ENCODE measurements at regions not wholly inside any gene's neighbourhood (a gene's known extent, or its start where the extent isn't known, plus 50 kb on each side); places are given as distances from the start of the nearest gene placed in this dataset.
"Not testable (repeated sequence)": the region's sequence is repeated elsewhere in the genome, so short reads cannot be mapped to it uniquely, and the experiment has no call there.

- intact Hi-C loops (cut with micrococcal nuclease) = no loop called here
Measured at GRCh38 chr11:92035488-92035887, 189.1 kb upstream of the FAT3 start.

- intact Hi-C loops (cut with micrococcal nuclease) = not testable (repeated sequence)
Measured at GRCh38 chr11:92027136-92027535, 197.5 kb upstream of the FAT3 start.

GRCh38 chr11:92026664-92027063 is 198.0 kb upstream of the FAT3 start:
- intact Hi-C loops (cut with micrococcal nuclease) = no loop called here

- intact Hi-C loops (cut with micrococcal nuclease) = no loop called here
Measured at GRCh38 chr11:92024788-92025187, 199.8 kb upstream of the FAT3 start.

GRCh38 chr11:92022499-92022898 is 202.1 kb upstream of the FAT3 start:
- intact Hi-C loops (cut with micrococcal nuclease) = no loop called here

GRCh38 chr11:92018332-92018731 is 206.3 kb upstream of the FAT3 start:
- intact Hi-C loops (cut with micrococcal nuclease) = no loop called here

GRCh38 chr11:92008249-92008648 is 216.4 kb upstream of the FAT3 start:
- intact Hi-C loops (cut with micrococcal nuclease) = no loop called here

GRCh38 chr11:92002568-92002967 is 222.1 kb upstream of the FAT3 start:
- intact Hi-C loops (cut with micrococcal nuclease) = no loop called here

- intact Hi-C loops (cut with micrococcal nuclease) = no loop called here
Measured at GRCh38 chr11:91998481-91998880, 226.1 kb upstream of the FAT3 start.

GRCh38 chr11:91997226-91997625 is 227.4 kb upstream of the FAT3 start:
- intact Hi-C loops (cut with micrococcal nuclease) = no loop called here

- intact Hi-C loops (cut with micrococcal nuclease) = no loop called here
Measured at GRCh38 chr11:91996526-91996925, 228.1 kb upstream of the FAT3 start.

GRCh38 chr11:91988443-91988842 is 236.2 kb upstream of the FAT3 start:
- intact Hi-C loops (cut with micrococcal nuclease) = not testable (repeated sequence)

GRCh38 chr11:91986218-91986617 is 238.4 kb upstream of the FAT3 start:
- intact Hi-C loops (cut with micrococcal nuclease) = no loop called here

- intact Hi-C loops (cut with micrococcal nuclease) = no loop called here
Measured at GRCh38 chr11:91984033-91984584, 240.5 kb upstream of the FAT3 start.

GRCh38 chr11:91981995-91982394 is 242.6 kb upstream of the FAT3 start:
- intact Hi-C loops (cut with micrococcal nuclease) = no loop called here

- intact Hi-C loops (cut with micrococcal nuclease) = no loop called here
Measured at GRCh38 chr11:91979775-91980174, 244.8 kb upstream of the FAT3 start.

- intact Hi-C loops (cut with micrococcal nuclease) = no loop called here
Measured at GRCh38 chr11:91978747-91979146, 245.9 kb upstream of the FAT3 start.

GRCh38 chr11:91972665-91973266 is 251.9 kb upstream of the FAT3 start:
- intact Hi-C loops (cut with micrococcal nuclease) = no loop called here

- intact Hi-C loops (cut with micrococcal nuclease) = no loop called here
Measured at GRCh38 chr11:91970624-91971023, 254.0 kb upstream of the FAT3 start.

- intact Hi-C loops (cut with micrococcal nuclease) = no loop called here
Measured at GRCh38 chr11:91969486-91969885, 255.1 kb upstream of the FAT3 start.

- intact Hi-C loops (cut with micrococcal nuclease) = no loop called here
Measured at GRCh38 chr11:91967691-91968045, 256.9 kb upstream of the FAT3 start.

- intact Hi-C loops (cut with micrococcal nuclease) = no loop called here
Measured at GRCh38 chr11:91967026-91967690, 257.5 kb upstream of the FAT3 start.

GRCh38 chr11:91966368-91966767 is 258.2 kb upstream of the FAT3 start:
- intact Hi-C loops (cut with micrococcal nuclease) = no loop called here
